ENCODE measurements at regions not wholly inside any gene's neighbourhood (a gene's known extent, or its start where the extent isn't known, plus 50 kb on each side); places are given as distances from the start of the nearest gene placed in this dataset.

GRCh38 chr2:64220894-64221617 is 76.8 kb upstream of the PELI1 start:
- Histone ChIP-seq H3K9ac (ENCODE audit: insufficient read depth, low read length, poor library complexity, severe bottlenecking) (no peak overlapping the region), H3K79me2 (ENCODE audit: insufficient read depth, low read length) (no peaks in the 10 kb centered on the region), H3K4me1 (ENCODE audit: control insufficient read depth in 1 of 2, insufficient read depth in 2 of 2, low read length in 2 of 2) (peaks cover 56 to 57% of the 10 kb centered on the region in 2 donors), H3K27ac (ENCODE audit: low read depth in 1 of 2, low read length in 2 of 2) (peak overlapping the region in 1 of 2 donors; percentile 83), H3K9me3 (replicated peaks in 1 of 2; ENCODE audit: control insufficient read depth in 1 of 2, insufficient read depth in 1 of 2, low read length in 2 of 2) (no peaks in the 10 kb centered on the region), H3K36me3 (replicated peaks in 1 of 2; ENCODE audit: control insufficient read depth in 1 of 2, insufficient read depth in 2 of 2, low read length in 2 of 2) (no peaks in the 10 kb centered on the region), H3K27me3 (ENCODE audit: control insufficient read depth in 2 of 2, insufficient read depth in 2 of 2, low read length in 2 of 2) (no peaks in the 10 kb centered on the region), H2AFZ (ENCODE audit: insufficient read depth, low read depth, low read length, poor library complexity, severe bottlenecking) (peak overlapping the region; percentile 2), H3K4me2 (replicated peaks; ENCODE audit: extremely low read depth, low read length, poor library complexity, severe bottlenecking) (peak overlapping the region; percentile 49), H3K4me3 (replicated peaks in 1 of 3; ENCODE audit: low read depth in 2 of 3, low read length in 3 of 3) (peak overlapping the region in 1 of 3 experiments; percentile 38), H4K20me1 (ENCODE audit: insufficient read depth, low read length) (no peaks in the 10 kb centered on the region)
- no peak for DNase-seq
- no CpG with 5 or more reads among the region's 4 CpGs for WGBS (ENCODE audit: insufficient coverage)
- intact Hi-C loops (cut with micrococcal nuclease) = loop anchor here in 1 of 2 donors (10.0 kb wide), 1 partner anchor 64 kb away; no protein-coding TSS in a partner anchor
- Mint-ChIP-seq H3K4me1 (peaks cover 55% of the 10 kb centered on the region), H3K4me3 (no peak overlapping the region), H3K27me3 (ENCODE audit: low read depth in 3 of 3) (no peaks in the 10 kb centered on the region), H3K36me3 (no peaks in the 10 kb centered on the region), H3K27ac (peak overlapping the region; percentile 83 to 94 (median 93)), H3K9me3 (no peaks in the 10 kb centered on the region)
- TF ChIP-seq, protein P1, sequence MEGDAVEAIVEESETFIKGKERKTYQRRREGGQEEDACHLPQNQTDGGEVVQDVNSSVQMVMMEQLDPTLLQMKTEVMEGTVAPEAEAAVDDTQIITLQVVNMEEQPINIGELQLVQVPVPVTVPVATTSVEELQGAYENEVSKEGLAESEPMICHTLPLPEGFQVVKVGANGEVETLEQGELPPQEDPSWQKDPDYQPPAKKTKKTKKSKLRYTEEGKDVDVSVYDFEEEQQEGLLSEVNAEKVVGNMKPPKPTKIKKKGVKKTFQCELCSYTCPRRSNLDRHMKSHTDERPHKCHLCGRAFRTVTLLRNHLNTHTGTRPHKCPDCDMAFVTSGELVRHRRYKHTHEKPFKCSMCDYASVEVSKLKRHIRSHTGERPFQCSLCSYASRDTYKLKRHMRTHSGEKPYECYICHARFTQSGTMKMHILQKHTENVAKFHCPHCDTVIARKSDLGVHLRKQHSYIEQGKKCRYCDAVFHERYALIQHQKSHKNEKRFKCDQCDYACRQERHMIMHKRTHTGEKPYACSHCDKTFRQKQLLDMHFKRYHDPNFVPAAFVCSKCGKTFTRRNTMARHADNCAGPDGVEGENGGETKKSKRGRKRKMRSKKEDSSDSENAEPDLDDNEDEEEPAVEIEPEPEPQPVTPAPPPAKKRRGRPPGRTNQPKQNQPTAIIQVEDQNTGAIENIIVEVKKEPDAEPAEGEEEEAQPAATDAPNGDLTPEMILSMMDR (IDR thresholded peaks at IDR 0.05) = no peak

DNA sequence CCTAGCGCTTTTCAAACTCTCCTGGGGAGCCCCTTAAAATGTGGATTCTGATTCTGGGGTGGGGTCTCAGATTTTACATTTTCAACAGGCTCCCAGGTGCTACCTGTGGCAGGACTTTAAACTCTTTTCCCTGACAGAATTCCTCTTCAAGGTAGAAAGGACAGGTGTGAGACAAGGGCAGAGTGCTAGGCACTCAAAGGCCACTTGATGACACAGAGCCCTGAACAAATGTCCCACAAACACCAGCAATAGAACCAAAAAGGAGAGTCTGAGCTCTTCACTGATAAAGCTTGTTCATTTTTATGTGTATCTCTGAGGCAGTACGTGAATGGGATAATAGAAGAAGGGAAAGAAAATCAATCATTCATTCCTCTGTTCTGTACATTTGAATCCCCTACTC is 77.7 kb upstream of the PELI1 start:
- H3K4me3 ChIP-seq (replicated peaks in 1 of 3; ENCODE audit: low read depth in 2 of 3, low read length in 3 of 3) = no peak overlapping the region
- peak overlapping the region; percentile 2 for H2AFZ ChIP-seq (ENCODE audit: insufficient read depth, low read depth, low read length, poor library complexity, severe bottlenecking)

More for the DNA sequence above, 77.7 kb upstream of the PELI1 start:
- no peak overlapping the region for H3K4me3 Mint-ChIP-seq
- peaks cover 56 to 57% of the 10 kb centered on the region in 2 donors for H3K4me1 ChIP-seq (ENCODE audit: control insufficient read depth in 1 of 2, insufficient read depth in 2 of 2, low read length in 2 of 2)
- TF ChIP-seq, protein P1 (IDR thresholded peaks at IDR 0.05) = no peak
- no peaks in the 10 kb centered on the region for H4K20me1 ChIP-seq (ENCODE audit: insufficient read depth, low read length)
- DNase-seq = no peak
- H3K36me3 Mint-ChIP-seq = no peaks in the 10 kb centered on the region
- H3K27ac Mint-ChIP-seq = peak overlapping the region in 4 of 7 donors; percentile 24 to 76 (median 56)
- no peaks in the 10 kb centered on the region for H3K9me3 Mint-ChIP-seq
- no peaks in the 10 kb centered on the region for H3K27me3 ChIP-seq (ENCODE audit: control insufficient read depth in 2 of 2, insufficient read depth in 2 of 2, low read length in 2 of 2)
- intact Hi-C loops (cut with micrococcal nuclease) = loop anchor here in 1 of 2 donors (10.0 kb wide), 1 partner anchor 63 kb away; no protein-coding TSS in a partner anchor
- no peaks in the 10 kb centered on the region for H3K9me3 ChIP-seq (replicated peaks in 1 of 2; ENCODE audit: control insufficient read depth in 1 of 2, insufficient read depth in 1 of 2, low read length in 2 of 2)
- H3K79me2 ChIP-seq (ENCODE audit: insufficient read depth, low read length) = no peaks in the 10 kb centered on the region
- H3K36me3 ChIP-seq (replicated peaks in 1 of 2; ENCODE audit: control insufficient read depth in 1 of 2, insufficient read depth in 2 of 2, low read length in 2 of 2) = no peaks in the 10 kb centered on the region
- WGBS (ENCODE audit: insufficient coverage) = no CpG with 5 or more reads among the region's 2 CpGs
- no peaks in the 10 kb centered on the region for H3K27me3 Mint-ChIP-seq (ENCODE audit: low read depth in 3 of 3)
- no peak overlapping the region for H3K9ac ChIP-seq (ENCODE audit: insufficient read depth, low read length, poor library complexity, severe bottlenecking)
- peaks cover 55% of the 10 kb centered on the region for H3K4me1 Mint-ChIP-seq
- no peak overlapping the region for H3K4me2 ChIP-seq (replicated peaks; ENCODE audit: extremely low read depth, low read length, poor library complexity, severe bottlenecking)
- H3K27ac ChIP-seq (ENCODE audit: low read depth in 1 of 2, low read length in 2 of 2) = peak overlapping the region in 1 of 2 donors; percentile 83
